GM12874 (cell line): ENCODE measurements at regions not wholly inside any gene's neighbourhood (a gene's known extent, or its start where the extent isn't known, plus 50 kb on each side); places are given as distances from the start of the nearest gene placed in this dataset.

ENCODE experiments used
- TF ChIP-seq, protein P1 (sequence below): IDR thresholded peaks from 2 replicates; pipeline ENCODE4 v1.5.1; 2011; ENCODE audit warnings: low read depth, mild to moderate bottlenecking, control low read depth, low read length, moderate library complexity; ENCODE audit not compliant: insufficient read depth

DNA sequence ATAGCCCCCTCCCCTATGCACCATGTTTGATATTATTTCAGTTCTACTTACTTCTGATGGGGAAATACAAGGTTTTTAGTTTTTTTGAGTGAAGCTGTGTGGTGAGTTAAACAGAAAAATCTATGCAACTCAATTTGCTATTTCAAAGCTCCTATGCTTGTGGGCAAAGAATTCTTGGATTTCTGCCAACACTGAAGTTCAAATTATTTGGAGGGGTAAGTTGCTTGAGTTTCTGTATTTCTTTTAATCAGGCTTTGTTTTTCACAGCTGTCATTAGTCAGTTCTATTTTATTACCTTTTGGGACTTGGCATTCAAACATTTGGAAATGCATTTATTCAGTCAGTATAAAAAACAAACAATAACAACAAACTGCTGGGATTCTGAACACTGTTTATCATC is 407.5 kb upstream of the MGAT4C start:
- TF ChIP-seq, protein P1, sequence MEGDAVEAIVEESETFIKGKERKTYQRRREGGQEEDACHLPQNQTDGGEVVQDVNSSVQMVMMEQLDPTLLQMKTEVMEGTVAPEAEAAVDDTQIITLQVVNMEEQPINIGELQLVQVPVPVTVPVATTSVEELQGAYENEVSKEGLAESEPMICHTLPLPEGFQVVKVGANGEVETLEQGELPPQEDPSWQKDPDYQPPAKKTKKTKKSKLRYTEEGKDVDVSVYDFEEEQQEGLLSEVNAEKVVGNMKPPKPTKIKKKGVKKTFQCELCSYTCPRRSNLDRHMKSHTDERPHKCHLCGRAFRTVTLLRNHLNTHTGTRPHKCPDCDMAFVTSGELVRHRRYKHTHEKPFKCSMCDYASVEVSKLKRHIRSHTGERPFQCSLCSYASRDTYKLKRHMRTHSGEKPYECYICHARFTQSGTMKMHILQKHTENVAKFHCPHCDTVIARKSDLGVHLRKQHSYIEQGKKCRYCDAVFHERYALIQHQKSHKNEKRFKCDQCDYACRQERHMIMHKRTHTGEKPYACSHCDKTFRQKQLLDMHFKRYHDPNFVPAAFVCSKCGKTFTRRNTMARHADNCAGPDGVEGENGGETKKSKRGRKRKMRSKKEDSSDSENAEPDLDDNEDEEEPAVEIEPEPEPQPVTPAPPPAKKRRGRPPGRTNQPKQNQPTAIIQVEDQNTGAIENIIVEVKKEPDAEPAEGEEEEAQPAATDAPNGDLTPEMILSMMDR: no peak

DNA sequence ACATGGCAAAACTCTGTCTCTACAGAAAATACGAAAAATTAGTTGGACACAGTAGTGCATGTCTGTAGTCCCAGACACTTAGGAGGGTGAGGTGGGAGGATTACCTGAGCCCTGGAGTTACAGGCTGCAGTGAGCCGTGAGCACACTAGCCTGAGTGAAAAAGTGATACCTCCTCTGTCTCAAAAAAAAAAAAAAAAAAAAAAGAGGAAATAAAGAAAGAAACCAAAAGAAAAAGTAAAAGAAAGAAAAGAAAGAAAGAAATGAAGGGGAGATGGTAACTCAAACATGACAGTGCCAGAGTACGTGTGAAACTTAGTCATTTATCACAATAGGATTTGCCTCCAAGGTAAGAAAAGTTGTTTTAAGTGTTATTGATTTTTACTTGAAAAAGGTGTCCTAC is 407.0 kb upstream of the MGAT4C start:
- TF ChIP-seq, protein P1: no peak

DNA sequence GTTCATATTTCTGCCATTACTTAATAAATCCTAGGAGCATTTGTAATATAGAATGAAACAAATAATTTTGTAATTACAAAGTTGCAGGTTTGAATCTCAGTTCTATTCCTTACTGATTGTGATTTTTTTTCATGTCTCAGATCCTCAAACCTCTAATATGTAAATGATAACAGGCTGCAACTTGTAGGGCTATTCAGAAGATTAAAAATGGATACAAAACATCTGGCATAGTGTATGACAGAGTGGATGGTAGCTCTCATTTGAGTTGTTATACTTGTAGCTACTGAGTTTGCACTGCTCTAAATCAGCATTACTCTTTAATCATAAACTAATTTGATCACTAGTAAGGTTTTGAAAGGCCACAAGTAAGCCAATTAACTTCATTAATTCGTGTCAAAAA is 406.3 kb upstream of the MGAT4C start:
- TF ChIP-seq, protein P1: no peak

DNA sequence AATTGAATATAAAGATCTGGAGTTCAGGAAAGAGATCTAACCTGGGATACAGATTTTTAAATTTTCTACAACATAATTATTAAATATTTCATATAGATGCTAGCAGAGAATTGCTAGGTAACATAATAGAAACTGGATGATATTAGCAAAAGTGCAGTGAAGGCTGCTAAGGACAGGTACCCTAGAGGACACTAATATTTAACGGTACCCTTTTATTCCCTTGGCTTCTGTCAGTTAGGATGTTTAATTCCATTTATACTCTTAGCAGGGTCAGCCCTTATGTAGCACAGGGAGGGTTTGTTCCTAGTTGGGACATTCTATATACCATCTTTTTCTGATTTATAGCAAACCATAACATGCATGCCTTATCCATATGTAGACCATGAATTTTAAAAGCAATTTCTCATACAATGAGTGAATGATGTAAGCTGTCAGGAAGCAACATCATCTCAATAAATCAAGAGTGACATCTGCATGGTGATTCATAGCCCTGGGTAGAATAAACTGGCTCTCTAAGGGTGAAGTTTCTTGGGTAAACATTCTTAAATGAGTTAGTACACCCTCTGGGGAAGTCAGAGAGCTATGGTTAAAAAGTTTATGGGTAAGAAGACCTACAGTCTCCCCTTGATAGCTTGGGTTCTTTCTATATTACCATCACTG is 404.4 kb upstream of the MGAT4C start:
- TF ChIP-seq, protein P1: no peak

DNA sequence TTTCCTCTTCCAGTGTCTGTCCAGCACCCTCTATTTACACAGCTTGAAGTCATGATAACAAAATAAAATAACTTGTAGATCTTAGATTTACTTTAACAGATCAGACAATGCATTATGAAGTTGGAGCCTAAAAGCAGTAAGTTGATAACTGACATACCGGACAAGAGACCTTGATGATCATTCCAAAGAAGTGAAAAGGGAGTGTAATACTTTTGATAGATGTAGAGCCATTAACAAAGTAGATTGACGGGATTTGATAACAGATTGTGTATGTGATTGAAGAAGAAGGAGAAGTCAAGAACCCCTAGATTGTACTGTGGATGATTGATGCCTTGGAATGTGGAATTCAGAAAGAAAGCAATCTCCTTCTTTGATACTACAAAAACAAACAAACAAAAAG is 403.8 kb upstream of the MGAT4C start:
- TF ChIP-seq, protein P1: no peak

DNA sequence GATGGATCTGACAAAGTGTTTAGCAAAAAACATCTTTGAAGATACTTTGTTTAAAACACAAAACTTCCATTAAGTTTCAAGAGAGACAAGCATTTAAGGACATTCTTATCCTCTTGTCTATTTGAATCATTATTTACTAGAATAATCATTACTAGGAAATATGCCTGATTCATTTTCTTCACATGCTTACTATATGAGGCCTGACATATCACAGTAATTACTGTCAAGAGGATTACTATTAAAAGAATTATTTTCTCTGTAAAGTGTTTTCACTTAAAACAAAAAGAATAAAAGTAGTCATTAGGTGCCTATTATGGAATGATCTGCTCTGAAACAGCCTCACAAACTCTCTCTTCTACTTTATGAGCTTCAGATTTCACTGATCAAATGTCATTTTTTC is 402.1 kb upstream of the MGAT4C start:
- TF ChIP-seq, protein P1: no peak

DNA sequence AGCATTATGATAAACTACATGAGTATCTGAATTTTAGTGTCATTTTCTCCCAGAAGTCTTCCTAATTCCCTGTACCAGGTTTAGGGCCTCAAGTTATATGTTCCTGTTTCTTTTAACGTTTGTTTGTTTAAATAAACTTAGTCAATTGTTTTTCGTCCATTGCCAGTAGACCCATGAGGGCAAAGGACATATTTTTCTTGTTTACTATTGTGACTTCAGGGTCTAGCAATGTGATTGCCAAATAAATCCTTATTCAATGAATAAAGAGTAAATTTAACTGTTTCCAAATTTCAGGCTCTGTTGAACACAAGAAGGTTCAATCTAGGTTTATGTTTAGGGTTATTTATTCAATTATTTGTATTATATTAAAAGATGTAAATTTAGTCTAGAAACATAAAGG is 391.6 kb upstream of the MGAT4C start:
- TF ChIP-seq, protein P1: no peak
